ENCODE measurements at regions not wholly inside any gene's neighbourhood (a gene's known extent, or its start where the extent isn't known, plus 50 kb on each side); places are given as distances from the start of the nearest gene placed in this dataset.

- no peak for TF ChIP-seq CTCF (IDR thresholded peaks at IDR 0.05)
- no peak for TF ChIP-seq SIN3A (IDR thresholded peaks at IDR 0.05; ENCODE audit: borderline replicate concordance, insufficient read depth, low read depth, low read length)
These were observed 158.3 kb upstream of the MEF2C start for GRCh38 chr5:89041249-89041779.
